Stimulated activated memory B cell treated with anti-CD40 and anti-IgM and Interleukin-4, amounts not matched to agents 10 μg/mL and 1 μg/mL and 100 μg/mL, for 72 hours (primary cell): ENCODE measurements at regions not wholly inside any gene's neighbourhood (a gene's known extent, or its start where the extent isn't known, plus 50 kb on each side); places are given as distances from the start of the nearest gene placed in this dataset.

Experiments used
- ATAC-seq: fragments of 150-1000 bp; cut with Tn5 transposase; 2 replicates; pipeline ENCODE4 v1.10.0; 2021
- H3K27ac Mint-ChIP-seq: one replicate; pipeline ENCODE4 v1.8.0; 2022; ENCODE audit warnings: mild to moderate bottlenecking, mixed read lengths
- H3K27me3 Mint-ChIP-seq: one replicate; pipeline ENCODE4 v1.8.0; 2022; ENCODE audit warnings: mixed read lengths
- H3K36me3 Mint-ChIP-seq: one replicate; pipeline ENCODE4 v1.8.0; 2022; ENCODE audit warnings: mixed read lengths
- H3K4me1 Mint-ChIP-seq: one replicate; pipeline ENCODE4 v1.8.0; 2022; ENCODE audit warnings: mixed read lengths
- H3K4me3 Mint-ChIP-seq: one replicate; pipeline ENCODE4 v1.8.0; 2022; ENCODE audit warnings: mild to moderate bottlenecking, moderate library complexity, mixed read lengths
- H3K9me3 Mint-ChIP-seq: one replicate; pipeline ENCODE4 v1.8.0; 2022; ENCODE audit warnings: mixed read lengths

DNA sequence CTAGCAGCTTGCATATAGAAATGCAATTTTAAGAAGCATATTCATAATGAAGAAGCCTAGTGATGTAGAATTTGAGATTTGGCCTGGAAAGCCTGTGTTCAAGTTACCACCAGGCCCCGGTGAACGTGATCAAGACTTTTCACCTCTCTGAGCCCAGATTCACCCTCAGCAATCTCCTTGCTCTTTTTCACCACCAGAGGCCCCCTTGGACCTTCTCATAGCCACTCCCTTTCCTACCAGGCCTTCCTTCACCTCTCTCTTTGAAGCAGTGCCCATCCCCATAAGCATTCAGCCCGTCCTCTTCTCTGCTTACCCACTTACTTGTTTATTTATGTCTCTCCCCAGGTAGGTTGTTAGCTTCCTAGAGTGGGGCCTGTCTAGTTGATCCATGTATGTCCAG, 1280.9 kb downstream of the AACS start:
- Mint-ChIP-seq H3K27me3 (no peaks in the 10 kb centered on the region), H3K9me3 (no peaks in the 10 kb centered on the region), H3K4me3 (no peak overlapping the region), H3K4me1 (no peaks in the 10 kb centered on the region), H3K27ac (no peak overlapping the region), H3K36me3 (no peaks in the 10 kb centered on the region)
- no peak for ATAC-seq

DNA sequence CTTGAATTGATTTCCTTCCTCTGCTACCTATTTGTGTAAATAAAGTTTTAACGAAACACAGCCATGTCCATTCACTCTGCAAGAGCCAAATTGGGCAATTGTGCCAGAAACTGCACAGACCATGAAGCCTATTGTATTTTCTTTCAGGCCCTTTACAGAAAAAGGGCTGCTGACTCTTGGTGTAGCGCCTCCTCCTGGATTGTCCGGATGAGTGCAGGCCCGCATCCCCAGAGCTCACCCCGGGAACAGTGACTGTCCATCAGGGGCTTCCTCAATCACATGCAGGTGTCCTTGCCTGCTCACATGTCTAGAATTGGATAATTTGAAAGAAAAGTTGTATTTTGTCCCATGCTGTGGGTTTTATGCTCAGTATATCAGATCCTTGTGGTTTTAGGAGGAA, 1282.2 kb downstream of the AACS start:
- Mint-ChIP-seq H3K9me3 (no peaks in the 10 kb centered on the region), H3K36me3 (no peaks in the 10 kb centered on the region), H3K27ac (no peak overlapping the region), H3K27me3 (no peaks in the 10 kb centered on the region), H3K4me1 (no peaks in the 10 kb centered on the region), H3K4me3 (no peak overlapping the region)
- no peak for ATAC-seq

DNA sequence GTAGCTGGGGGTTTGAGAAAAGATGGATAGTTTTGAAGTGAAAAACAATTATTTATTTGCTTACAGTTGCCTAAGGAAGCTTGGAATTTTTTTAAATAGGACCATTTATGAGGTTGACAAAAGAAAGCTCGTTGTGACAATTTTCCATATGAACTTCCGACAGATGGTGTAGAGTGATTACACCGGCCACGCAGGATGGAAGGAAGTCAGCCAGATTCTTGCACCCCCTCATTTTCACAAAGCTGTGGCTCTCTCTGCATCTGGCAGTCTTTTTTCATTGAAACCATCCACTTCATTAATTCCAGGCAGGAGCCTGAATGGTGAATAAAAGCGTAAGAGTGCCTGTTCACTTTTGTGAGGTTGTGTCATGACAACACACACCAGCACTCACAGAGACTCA, 1284.1 kb downstream of the AACS start:
- no peaks in the 10 kb centered on the region for H3K36me3 Mint-ChIP-seq
- no peaks in the 10 kb centered on the region for H3K27me3 Mint-ChIP-seq
- peaks cover 9% of the 10 kb centered on the region for H3K9me3 Mint-ChIP-seq
- H3K27ac Mint-ChIP-seq: no peak overlapping the region
- H3K4me1 Mint-ChIP-seq: no peaks in the 10 kb centered on the region
- no peak for ATAC-seq
- H3K4me3 Mint-ChIP-seq: no peak overlapping the region

DNA sequence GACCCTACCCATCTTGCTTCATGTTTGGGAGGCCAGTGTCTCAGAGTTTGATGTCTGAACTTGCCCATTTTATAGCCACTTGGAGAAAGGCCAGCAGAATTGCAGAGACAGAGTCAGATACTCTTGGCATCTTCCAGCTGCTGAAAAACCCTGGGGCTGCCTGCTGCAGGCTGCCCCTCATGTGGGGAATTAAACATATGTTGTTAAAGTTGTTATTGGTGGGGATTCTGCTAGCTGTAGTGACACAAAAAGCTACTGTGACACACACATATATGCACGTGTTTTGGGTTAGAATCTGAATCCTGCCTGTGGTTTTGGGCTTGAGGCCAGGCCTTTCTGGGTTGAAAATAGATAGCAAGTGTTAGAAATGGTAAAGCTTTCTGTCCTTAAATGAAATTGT, 1288.4 kb downstream of the AACS start:
- Mint-ChIP-seq H3K9me3 (peaks cover 13% of the 10 kb centered on the region), H3K4me3 (no peak overlapping the region), H3K36me3 (no peaks in the 10 kb centered on the region), H3K4me1 (no peaks in the 10 kb centered on the region), H3K27me3 (no peaks in the 10 kb centered on the region), H3K27ac (no peak overlapping the region)
- ATAC-seq: no peak

DNA sequence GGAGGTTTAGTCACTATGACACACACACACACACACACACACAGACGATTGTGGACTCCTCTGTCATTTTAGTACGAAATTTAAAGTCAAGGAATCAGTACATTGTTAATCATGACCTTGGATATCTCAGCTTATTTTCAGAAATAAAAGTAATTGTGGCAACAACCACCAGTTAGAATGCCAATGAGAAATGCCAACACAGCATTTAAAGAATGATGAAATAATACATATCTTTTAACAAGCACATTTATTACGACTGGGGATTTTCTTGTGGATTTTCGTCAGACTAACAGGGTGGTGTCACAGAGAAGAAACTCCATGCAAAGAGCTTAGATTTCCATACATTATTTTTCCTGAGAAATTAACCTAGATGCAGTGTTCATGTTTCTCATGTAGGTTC, 1289.4 kb downstream of the AACS start:
- H3K4me1 Mint-ChIP-seq: no peaks in the 10 kb centered on the region
- no peaks in the 10 kb centered on the region for H3K36me3 Mint-ChIP-seq
- no peak overlapping the region for H3K27ac Mint-ChIP-seq
- H3K27me3 Mint-ChIP-seq: no peaks in the 10 kb centered on the region
- peaks cover 13% of the 10 kb centered on the region for H3K9me3 Mint-ChIP-seq
- ATAC-seq: no peak
- H3K4me3 Mint-ChIP-seq: no peak overlapping the region

DNA sequence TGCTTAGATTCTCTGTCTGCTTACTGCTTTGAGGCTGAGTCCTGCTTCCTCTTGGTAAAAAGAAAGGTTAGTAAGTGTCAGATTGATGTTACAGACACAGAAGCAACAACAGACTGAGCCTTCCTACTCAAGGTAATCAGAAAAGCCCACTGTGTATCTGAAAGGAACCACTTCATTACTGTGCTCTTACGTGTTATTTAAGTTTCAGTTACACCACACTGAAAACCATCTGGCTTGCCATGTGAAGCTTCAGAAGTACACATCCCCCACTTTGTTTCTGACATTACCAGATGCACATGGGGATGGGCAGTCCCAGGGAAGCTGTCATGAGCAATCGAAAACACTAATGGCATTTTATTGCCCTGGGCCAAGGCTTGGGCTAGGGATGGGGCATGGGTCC, 1290.1 kb downstream of the AACS start:
- Mint-ChIP-seq H3K4me1 (no peaks in the 10 kb centered on the region), H3K9me3 (peaks cover 13% of the 10 kb centered on the region), H3K27me3 (no peaks in the 10 kb centered on the region), H3K4me3 (no peak overlapping the region), H3K36me3 (no peaks in the 10 kb centered on the region), H3K27ac (no peak overlapping the region)
- ATAC-seq: no peak

DNA sequence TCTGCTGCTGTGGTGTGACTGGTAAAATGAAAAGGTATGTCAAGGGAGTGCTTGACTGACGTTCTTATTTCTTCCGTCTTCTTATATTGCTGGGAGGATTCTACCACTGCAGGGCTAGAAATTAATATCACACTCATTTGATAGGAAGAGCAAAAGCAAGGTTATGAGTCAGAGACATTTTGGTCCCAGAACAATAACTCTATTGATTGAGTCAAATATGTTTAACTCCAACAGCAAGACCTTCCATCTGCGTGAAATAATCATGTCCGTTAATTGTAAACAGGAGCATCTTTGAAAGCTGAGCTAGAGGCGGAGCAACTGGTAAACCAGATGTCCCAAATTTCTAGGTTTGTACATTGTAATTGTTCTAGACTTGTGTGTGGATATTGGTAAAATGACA, 1293.6 kb downstream of the AACS start:
- no peak for ATAC-seq
- no peak overlapping the region for H3K4me3 Mint-ChIP-seq
- peaks cover 18% of the 10 kb centered on the region for H3K9me3 Mint-ChIP-seq

DNA sequence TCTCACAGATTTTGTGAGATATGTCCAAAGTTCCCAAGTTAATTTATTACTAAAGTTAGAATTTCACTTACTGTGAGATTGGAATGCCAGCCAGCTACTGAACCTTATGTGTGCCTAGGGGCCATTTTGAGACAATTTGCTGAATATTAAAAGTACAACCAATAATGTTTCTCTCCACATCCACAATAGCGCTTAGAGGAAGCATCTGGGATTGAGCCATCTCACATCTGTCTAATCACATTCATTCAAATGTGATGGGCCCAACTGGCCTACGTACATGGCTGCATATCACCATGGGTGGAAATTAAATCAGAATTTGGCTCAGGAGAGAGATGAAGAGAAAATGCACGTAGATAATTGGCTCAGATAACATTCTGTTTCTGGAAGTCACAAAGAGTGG, 1294.0 kb downstream of the AACS start:
- Mint-ChIP-seq H3K9me3 (peaks cover 14% of the 10 kb centered on the region), H3K27ac (no peak overlapping the region), H3K36me3 (no peaks in the 10 kb centered on the region), H3K4me1 (peaks cover 6% of the 10 kb centered on the region), H3K27me3 (no peaks in the 10 kb centered on the region), H3K4me3 (no peak overlapping the region)
- no peak for ATAC-seq

More for the DNA sequence above, 1293.6 kb downstream of the AACS start:
- Mint-ChIP-seq H3K4me1 (peaks cover 6% of the 10 kb centered on the region), H3K27ac (no peak overlapping the region), H3K36me3 (no peaks in the 10 kb centered on the region), H3K27me3 (no peaks in the 10 kb centered on the region)

DNA sequence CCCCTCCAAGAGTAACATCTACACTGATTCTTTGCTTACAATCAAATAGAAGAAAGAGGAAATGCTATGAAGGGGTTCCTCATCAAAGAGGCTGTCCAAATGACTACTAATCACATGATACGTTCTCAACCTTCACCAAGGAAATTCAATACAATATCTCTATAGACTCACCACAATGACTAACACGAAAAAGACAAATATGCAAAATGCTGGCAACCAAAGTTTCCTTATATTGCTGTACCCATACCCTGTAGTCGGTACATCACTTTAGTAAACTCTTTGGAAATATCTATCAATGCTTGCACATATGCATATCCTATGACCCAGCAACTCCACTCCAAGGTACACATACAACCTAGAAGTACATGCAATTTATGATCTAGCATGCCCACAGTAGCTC, 1296.6 kb downstream of the AACS start:
- H3K9me3 Mint-ChIP-seq: peaks cover 13% of the 10 kb centered on the region
- H3K4me1 Mint-ChIP-seq: peaks cover 6% of the 10 kb centered on the region
- ATAC-seq: no peak

DNA sequence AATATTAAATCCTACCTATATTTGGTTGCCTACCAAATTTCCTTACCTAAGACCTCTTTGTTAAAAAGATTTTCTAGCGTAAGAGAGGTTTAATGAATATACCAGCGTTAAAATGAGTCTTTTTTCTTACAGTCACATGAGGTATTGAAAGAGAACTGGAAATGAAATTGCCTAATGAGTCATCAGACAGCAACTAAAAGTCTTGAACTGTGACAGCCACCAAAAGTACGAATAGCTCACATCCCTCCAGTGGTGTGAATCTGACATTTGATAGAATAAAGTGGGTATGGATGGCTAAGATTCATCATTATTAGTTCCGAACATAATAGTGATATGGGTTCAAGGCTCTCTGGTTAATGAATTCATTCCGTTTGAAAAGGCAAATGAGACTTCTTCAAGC, 1297.3 kb downstream of the AACS start:
- no peak overlapping the region for H3K27ac Mint-ChIP-seq
- H3K4me1 Mint-ChIP-seq: peaks cover 6% of the 10 kb centered on the region
- ATAC-seq: peak; percentile 69
- peaks cover 12% of the 10 kb centered on the region for H3K9me3 Mint-ChIP-seq
- no peaks in the 10 kb centered on the region for H3K27me3 Mint-ChIP-seq
- H3K4me3 Mint-ChIP-seq: no peak overlapping the region
- no peaks in the 10 kb centered on the region for H3K36me3 Mint-ChIP-seq

More for the DNA sequence above, 1296.6 kb downstream of the AACS start:
- Mint-ChIP-seq H3K27me3 (no peaks in the 10 kb centered on the region), H3K36me3 (no peaks in the 10 kb centered on the region), H3K4me3 (no peak overlapping the region), H3K27ac (no peak overlapping the region)

DNA sequence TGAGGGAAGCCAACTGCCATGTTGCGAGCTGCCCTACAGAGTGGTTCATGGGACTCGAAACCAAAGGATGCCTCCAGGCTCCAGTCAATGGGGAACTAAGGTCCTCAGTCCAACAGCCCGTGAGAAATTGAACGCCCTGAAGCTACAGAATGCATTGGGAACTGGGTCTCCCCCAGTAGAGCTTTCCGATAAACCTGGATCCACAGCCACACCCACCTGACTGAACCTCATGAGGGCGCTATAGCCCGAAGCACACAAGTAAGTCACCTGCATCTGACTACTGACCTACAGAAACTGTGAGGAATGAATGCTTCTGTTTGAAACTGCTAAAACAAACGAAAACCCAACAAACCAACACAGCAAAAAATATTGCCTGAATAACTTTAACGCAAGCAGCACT, 1297.7 kb downstream of the AACS start:
- Mint-ChIP-seq H3K4me1 (peaks cover 6% of the 10 kb centered on the region), H3K36me3 (no peaks in the 10 kb centered on the region), H3K9me3 (peaks cover 10% of the 10 kb centered on the region), H3K4me3 (no peak overlapping the region), H3K27ac (no peak overlapping the region), H3K27me3 (no peaks in the 10 kb centered on the region)
- no peak for ATAC-seq

DNA sequence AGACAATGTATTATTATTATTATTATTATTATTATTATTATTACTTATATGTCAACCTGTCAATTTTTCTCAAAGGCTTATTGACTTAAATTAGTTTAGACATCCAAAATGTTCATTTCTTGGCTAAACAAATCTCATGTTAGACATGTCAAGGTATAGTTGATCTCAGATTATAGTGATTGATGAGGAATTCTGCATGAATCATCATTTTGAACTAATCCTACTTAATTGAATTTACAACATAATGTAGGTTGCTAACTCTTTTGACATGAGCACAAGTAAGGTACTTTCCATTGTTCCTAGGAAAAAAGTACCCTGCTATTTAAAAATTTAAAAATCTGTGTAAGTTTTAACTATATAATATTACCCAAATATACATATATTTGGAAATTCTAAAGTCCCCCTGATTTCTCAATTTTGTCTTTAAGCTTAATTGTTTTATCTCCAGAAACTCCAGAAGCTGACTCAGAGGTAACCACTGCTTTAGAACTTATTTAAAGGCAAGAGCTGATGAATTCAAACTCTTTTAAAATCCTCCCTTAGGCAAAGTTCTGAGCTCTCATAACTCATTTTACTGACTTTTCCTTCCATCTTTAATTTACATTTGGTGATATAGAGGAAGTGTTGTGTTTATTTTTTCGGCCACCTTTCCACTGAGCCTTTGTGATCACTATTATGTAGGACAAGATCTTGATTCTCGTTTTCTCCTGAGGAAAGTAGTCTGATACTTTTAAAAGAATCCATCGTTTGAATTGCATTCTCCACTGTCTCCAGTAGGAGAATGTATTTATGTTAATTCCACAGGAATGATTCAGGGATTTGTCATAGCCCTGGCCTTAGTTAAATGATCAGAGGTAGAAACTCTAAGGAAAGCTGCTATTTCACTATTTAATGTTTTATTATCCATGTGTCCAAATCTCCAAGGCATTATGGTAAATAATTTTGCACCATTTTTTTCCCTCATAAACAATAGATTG, 1304.5 kb downstream of the AACS start:
- Mint-ChIP-seq H3K27me3 (no peaks in the 10 kb centered on the region), H3K27ac (no peak overlapping the region), H3K9me3 (no peaks in the 10 kb centered on the region), H3K4me3 (no peak overlapping the region), H3K36me3 (no peaks in the 10 kb centered on the region), H3K4me1 (no peaks in the 10 kb centered on the region)
- ATAC-seq: no peak

DNA sequence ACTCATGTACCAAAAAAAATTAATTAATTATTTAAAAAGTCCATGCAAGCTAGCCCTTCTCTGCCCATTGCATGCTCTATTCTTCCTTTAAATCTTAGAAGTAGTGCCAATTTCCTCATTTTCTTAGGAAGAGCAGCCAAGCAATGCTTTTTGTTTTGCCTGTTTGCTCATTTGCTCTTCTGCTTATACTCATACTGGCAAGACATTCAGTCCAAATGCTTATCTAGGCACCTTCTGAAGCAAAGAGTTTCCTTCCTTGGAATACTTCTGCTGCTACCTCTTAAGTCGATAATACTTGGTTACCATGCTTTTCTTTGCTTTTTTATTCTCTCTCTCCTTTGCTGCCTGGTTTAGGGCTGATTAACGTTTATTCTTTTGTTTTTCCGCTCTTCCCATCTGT, 1318.3 kb downstream of the AACS start:
- Mint-ChIP-seq H3K4me3 (no peak overlapping the region), H3K4me1 (no peaks in the 10 kb centered on the region), H3K27me3 (no peaks in the 10 kb centered on the region), H3K9me3 (peaks cover 20% of the 10 kb centered on the region), H3K27ac (no peak overlapping the region), H3K36me3 (no peaks in the 10 kb centered on the region)
- ATAC-seq: no peak

DNA sequence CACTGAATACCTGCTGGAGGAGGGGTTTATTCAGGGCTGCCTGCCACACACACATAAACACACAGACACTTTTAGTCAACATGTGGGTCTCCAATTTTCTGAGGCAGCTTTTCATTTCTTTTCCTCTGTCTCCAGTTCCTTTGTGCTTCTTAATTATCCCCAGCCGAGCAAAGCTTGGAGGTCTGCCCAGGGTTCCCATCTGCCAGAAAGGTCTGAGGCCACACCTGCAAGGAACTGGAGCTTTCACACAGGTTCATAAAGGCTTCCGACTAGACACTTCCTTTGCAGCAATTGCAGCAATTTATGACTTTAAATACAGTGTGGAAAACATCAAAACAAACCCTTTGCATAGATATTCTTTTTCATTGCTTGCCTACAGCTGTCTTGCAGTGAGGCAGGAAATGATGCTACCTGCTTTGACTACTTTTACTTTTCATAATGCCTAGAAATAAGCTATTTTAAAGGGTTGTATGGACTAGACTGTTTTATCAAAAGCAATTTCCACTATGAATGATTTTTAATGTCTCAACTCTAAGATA, 1318.9 kb downstream of the AACS start:
- peaks cover 19% of the 10 kb centered on the region for H3K9me3 Mint-ChIP-seq
- no peak for ATAC-seq
- H3K4me3 Mint-ChIP-seq: no peak overlapping the region
- H3K27ac Mint-ChIP-seq: no peak overlapping the region
- no peaks in the 10 kb centered on the region for H3K36me3 Mint-ChIP-seq
- no peaks in the 10 kb centered on the region for H3K4me1 Mint-ChIP-seq
- no peaks in the 10 kb centered on the region for H3K27me3 Mint-ChIP-seq

DNA sequence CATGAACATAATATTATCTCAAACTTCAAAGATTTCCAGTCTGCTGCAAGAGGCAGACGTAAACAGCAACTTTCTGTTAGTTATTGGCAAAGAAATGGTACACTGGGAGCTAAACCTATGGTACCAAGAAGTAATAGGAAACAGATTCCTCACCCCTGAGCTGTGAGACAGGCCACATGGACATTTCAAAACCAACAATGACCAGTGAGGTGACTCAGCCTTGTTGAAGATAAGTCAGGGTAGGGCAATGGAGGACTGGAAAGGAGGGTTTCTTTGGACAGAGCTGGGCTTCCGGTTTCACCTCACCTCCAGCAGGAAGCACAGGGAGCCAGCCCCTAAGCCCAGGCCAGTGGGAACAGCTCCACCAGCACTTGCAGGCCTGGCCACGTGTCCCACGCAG, 1320.5 kb downstream of the AACS start:
- no peaks in the 10 kb centered on the region for H3K4me1 Mint-ChIP-seq
- ATAC-seq: no peak
- no peak overlapping the region for H3K27ac Mint-ChIP-seq
- H3K36me3 Mint-ChIP-seq: no peaks in the 10 kb centered on the region
- no peaks in the 10 kb centered on the region for H3K27me3 Mint-ChIP-seq
- H3K4me3 Mint-ChIP-seq: no peak overlapping the region
- peaks cover 16% of the 10 kb centered on the region for H3K9me3 Mint-ChIP-seq

DNA sequence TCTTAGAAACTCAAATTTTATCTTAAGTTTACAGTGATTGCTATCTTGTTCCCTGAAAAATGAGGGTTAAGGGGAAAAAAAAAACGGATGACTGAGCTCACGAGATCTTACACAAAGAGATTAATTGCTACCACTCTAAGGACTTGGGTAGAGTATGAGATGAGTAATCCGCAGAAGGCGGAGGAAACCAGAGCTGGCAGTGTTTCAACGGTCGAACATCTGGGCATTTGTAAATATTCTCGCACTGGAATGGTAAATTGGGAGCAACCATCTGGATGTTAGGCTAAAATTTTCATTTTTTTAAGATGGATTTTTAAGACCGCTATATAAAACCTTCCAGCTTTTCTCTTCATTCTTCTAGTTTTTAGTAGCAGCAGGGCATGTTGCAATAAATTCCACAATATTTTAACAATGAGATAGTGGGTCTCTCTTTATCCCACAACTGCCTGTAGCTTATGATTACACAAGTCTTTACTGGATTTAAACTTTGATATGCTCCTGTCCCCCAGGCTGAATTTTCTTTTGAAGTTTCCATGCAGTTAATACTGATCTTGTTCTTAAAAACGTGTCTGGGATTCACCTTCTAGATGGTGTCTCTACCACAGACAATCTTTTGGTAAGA, 1324.1 kb downstream of the AACS start:
- H3K4me3 Mint-ChIP-seq: no peak overlapping the region
- no peaks in the 10 kb centered on the region for H3K36me3 Mint-ChIP-seq
- no peak for ATAC-seq

More for the DNA sequence above, 1324.1 kb downstream of the AACS start:
- Mint-ChIP-seq H3K27ac (no peak overlapping the region), H3K9me3 (peaks cover 6% of the 10 kb centered on the region), H3K4me1 (no peaks in the 10 kb centered on the region), H3K27me3 (no peaks in the 10 kb centered on the region)
